Keratinocyte (primary cell): ENCODE measurements at regions not wholly inside any gene's neighbourhood (a gene's known extent, or its start where the extent isn't known, plus 50 kb on each side); places are given as distances from the start of the nearest gene placed in this dataset.

Experiments used
- DNase-seq: peaks from one replicate; pipeline ENCODE4 v3.0.0-alpha.2; 2011; ENCODE audit warnings: low read depth, missing footprints, low spot score
- FAIRE-seq: peaks from 2 replicates; lab custom pipeline; 2011; peaks lifted over from hg19 to GRCh38; lab: Jason Lieb, UNC
- H2AFZ ChIP-seq: 2 replicates; pipeline ENCODE4 v1.6.0; 2012; ENCODE audit warnings: low read length, control low read depth, inconsistent platforms; ENCODE audit not compliant: control insufficient read depth
- H3K27ac ChIP-seq: 2 replicates; pipeline ENCODE4 v1.5.1; 2011; ENCODE audit warnings: low read length; ENCODE audit not compliant: control insufficient read depth, insufficient read depth
- H3K27me3 ChIP-seq: 3 replicates; pipeline ENCODE4 v1.6.0; 2011; ENCODE audit warnings: low read length; ENCODE audit not compliant: control insufficient read depth, insufficient read depth; ENCODE audit errors: extremely low read depth
- H3K36me3 ChIP-seq, 2 experiments: 2 replicates in 1 of 2; 3 replicates in 1 of 2; pipeline ENCODE4 v1.5.1; 2011; ENCODE audit warnings: low read length in 2 of 2, mild to moderate bottlenecking in 1 of 2; ENCODE audit not compliant: control insufficient read depth in 2 of 2, insufficient read depth in 2 of 2; ENCODE audit errors: extremely low read depth in 1 of 2
- H3K4me1 ChIP-seq: 3 replicates; pipeline ENCODE4 v1.5.1; 2011; ENCODE audit warnings: low read length; ENCODE audit not compliant: control insufficient read depth, insufficient read depth; ENCODE audit errors: extremely low read depth
- H3K4me2 ChIP-seq: 3 replicates; pipeline ENCODE4 v1.6.0; 2011; ENCODE audit warnings: low read depth, low read length; ENCODE audit not compliant: control insufficient read depth, insufficient read depth; ENCODE audit errors: extremely low read depth
- H3K4me3 ChIP-seq, 3 experiments: fragments of 200-600 bp in 1 of 3; sonication (generic) in 1 of 3; 2 replicates in 2 of 3; 3 replicates in 1 of 3; pipeline ENCODE4 v1.5.1; 2011 to 2016; ENCODE audit warnings: low read length in 3 of 3, mild to moderate bottlenecking in 3 of 3, control low read depth in 2 of 3, inconsistent platforms in 1 of 3, low read depth in 1 of 3, mixed read lengths in 1 of 3, mixed run types in 1 of 3, moderate library complexity in 1 of 3; ENCODE audit not compliant: control insufficient read depth in 2 of 3, insufficient read depth in 2 of 3; ENCODE audit errors: extremely low read depth in 1 of 3
- H3K79me2 ChIP-seq: 2 replicates; pipeline ENCODE4 v1.6.0; 2012; ENCODE audit warnings: low read length; ENCODE audit not compliant: control insufficient read depth, insufficient read depth
- H3K9ac ChIP-seq: 3 replicates; pipeline ENCODE4 v1.6.0; 2011; ENCODE audit warnings: low read length; ENCODE audit not compliant: control insufficient read depth, insufficient read depth; ENCODE audit errors: extremely low read depth
- H3K9me1 ChIP-seq: 3 replicates; pipeline ENCODE4 v1.6.0; 2011; ENCODE audit warnings: low read length; ENCODE audit not compliant: control insufficient read depth, insufficient read depth; ENCODE audit errors: extremely low read depth
- H3K9me3 ChIP-seq: 2 replicates; pipeline ENCODE4 v1.5.1; 2012; ENCODE audit warnings: low read depth, low read length; ENCODE audit not compliant: control insufficient read depth
- H4K20me1 ChIP-seq: 3 replicates; pipeline ENCODE4 v1.6.0; 2011; ENCODE audit warnings: low read length; ENCODE audit not compliant: control insufficient read depth, insufficient read depth; ENCODE audit errors: extremely low read depth
- EZH2 ChIP-seq: IDR thresholded peaks from one replicate; pipeline ENCODE4 v1.6.1; 2012; ENCODE audit warnings: inconsistent platforms, mild to moderate bottlenecking, low read length, moderate library complexity
- dilution Hi-C: fragments of 300-500 bp; cut with MboI; formaldehyde crosslinking; loops from one replicate; pipeline ENCODE4 v1.7.0; 2020; ENCODE audit warnings: low sequenced_read_pairs; ENCODE audit not compliant: extremely low pct_ligation_motif_present
- TF ChIP-seq, protein P1 (sequence below), 3 experiments: IDR thresholded peaks in 1 of 3; conservative IDR thresholded peaks in 1 of 3; optimal IDR thresholded peaks in 1 of 3; 2 replicates in 2 of 3; 3 replicates in 1 of 3; pipeline versions ENCODE3 to v1.5.1; 2011; ENCODE audit warnings: low read length in 3 of 3, mild to moderate bottlenecking in 3 of 3, moderate library complexity in 2 of 3, control low read depth in 1 of 3, inconsistent platforms in 1 of 3; ENCODE audit not compliant: insufficient read depth in 2 of 3; ENCODE audit errors: extremely low read depth in 1 of 3

DNA sequence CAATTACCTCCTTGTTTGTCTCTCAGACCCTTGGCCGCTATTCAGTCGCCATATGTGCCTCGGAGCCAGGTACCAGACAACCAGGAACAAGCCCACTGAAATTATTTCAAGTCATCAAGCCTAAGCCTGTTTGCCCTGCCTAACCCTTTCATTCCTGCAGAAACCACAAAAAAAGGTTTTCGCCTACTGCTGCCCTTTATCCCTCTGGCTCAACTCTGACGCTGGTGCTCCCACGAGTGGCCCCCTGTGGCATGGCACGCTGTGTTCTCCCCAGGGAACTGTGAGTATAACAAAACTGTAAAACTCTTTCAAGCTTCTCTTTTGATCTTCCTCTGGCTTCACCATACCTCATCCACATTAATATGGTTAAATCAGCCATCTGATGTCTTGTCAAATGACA lies 215.7 kb upstream of the CDC14C start:
- H4K20me1 ChIP-seq, result no peaks in the 10 kb centered on the region
- no peaks in the 10 kb centered on the region for H3K9me1 ChIP-seq
- H3K36me3 ChIP-seq, result no peaks in the 10 kb centered on the region
- H3K79me2 ChIP-seq, result no peaks in the 10 kb centered on the region
- no peaks in the 10 kb centered on the region for H3K9me3 ChIP-seq
- no peak for TF ChIP-seq EZH2
- TF ChIP-seq, protein P1, sequence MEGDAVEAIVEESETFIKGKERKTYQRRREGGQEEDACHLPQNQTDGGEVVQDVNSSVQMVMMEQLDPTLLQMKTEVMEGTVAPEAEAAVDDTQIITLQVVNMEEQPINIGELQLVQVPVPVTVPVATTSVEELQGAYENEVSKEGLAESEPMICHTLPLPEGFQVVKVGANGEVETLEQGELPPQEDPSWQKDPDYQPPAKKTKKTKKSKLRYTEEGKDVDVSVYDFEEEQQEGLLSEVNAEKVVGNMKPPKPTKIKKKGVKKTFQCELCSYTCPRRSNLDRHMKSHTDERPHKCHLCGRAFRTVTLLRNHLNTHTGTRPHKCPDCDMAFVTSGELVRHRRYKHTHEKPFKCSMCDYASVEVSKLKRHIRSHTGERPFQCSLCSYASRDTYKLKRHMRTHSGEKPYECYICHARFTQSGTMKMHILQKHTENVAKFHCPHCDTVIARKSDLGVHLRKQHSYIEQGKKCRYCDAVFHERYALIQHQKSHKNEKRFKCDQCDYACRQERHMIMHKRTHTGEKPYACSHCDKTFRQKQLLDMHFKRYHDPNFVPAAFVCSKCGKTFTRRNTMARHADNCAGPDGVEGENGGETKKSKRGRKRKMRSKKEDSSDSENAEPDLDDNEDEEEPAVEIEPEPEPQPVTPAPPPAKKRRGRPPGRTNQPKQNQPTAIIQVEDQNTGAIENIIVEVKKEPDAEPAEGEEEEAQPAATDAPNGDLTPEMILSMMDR (optimal IDR thresholded peaks at IDR 0.05 in 1 of 3, IDR thresholded peaks at IDR 0.05 in 1 of 3, conservative IDR thresholded peaks at IDR 0.05 in 1 of 3; ENCODE audit: extremely low read depth in 1 of 3, insufficient read depth in 2 of 3, low read length in 3 of 3), result peak in 1 of 3 experiments; percentile 35
- H3K27me3 ChIP-seq, result no peaks in the 10 kb centered on the region
- H2AFZ ChIP-seq, result no peak overlapping the region
- no peak for FAIRE-seq
- no peak overlapping the region for H3K27ac ChIP-seq
- H3K4me1 ChIP-seq, result no peaks in the 10 kb centered on the region
- dilution Hi-C loops, result no loop called here
- H3K9ac ChIP-seq, result no peak overlapping the region
- DNase-seq, result no peak
- H3K4me3 ChIP-seq, result no peak overlapping the region
- H3K4me2 ChIP-seq, result no peak overlapping the region

DNA sequence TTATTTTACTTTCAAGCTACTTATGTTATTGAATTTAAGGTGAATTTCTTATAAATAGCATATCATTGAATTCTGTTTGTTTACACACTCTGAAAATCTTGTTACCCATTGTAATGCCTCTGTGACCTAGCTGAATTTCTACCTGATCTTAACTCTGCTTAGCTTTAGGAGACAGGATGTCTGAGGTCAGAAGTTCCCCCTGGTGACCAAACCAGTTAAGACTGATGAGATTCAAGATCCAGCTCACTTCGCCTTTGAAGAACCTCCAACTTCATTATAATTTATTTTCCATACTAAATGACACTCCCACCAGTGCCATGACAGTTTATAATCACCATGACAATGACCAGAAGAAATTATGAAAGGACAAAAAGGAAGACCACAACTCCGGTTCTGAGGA lies 213.4 kb upstream of the CDC14C start:
- Histone ChIP-seq H2AFZ (no peak overlapping the region), H3K79me2 (no peaks in the 10 kb centered on the region), H3K27me3 (no peaks in the 10 kb centered on the region), H3K4me2 (no peak overlapping the region), H3K36me3 (no peaks in the 10 kb centered on the region), H3K4me1 (no peaks in the 10 kb centered on the region), H3K9me1 (no peaks in the 10 kb centered on the region), H3K27ac (no peak overlapping the region), H3K4me3 (no peak overlapping the region), H4K20me1 (no peaks in the 10 kb centered on the region), H3K9ac (no peak overlapping the region), H3K9me3 (no peaks in the 10 kb centered on the region)
- dilution Hi-C loops, result no loop called here
- FAIRE-seq (no peak), DNase-seq (no peak)
- no peak for TF ChIP-seq EZH2
- TF ChIP-seq, protein P1 (optimal IDR thresholded peaks at IDR 0.05 in 1 of 3, IDR thresholded peaks at IDR 0.05 in 1 of 3, conservative IDR thresholded peaks at IDR 0.05 in 1 of 3; ENCODE audit: extremely low read depth in 1 of 3, insufficient read depth in 2 of 3, low read length in 3 of 3), result no peak
